HG03432 (cell line): ENCODE measurements at regions not wholly inside any gene's neighbourhood (a gene's known extent, or its start where the extent isn't known, plus 50 kb on each side); places are given as distances from the start of the nearest gene placed in this dataset.
"Not testable (repeated sequence)": the region's sequence is repeated elsewhere in the genome, so short reads cannot be mapped to it uniquely, and the experiment has no call there.

ENCODE experiments used
- ATAC-seq: cut with Tn5 transposase; IDR thresholded peaks from one replicate; pipeline ENCODE4 v1.9.1; 2021; ENCODE audit warnings: mild to moderate bottlenecking, moderate library complexity; ENCODE audit not compliant: unreplicated experiment

DNA sequence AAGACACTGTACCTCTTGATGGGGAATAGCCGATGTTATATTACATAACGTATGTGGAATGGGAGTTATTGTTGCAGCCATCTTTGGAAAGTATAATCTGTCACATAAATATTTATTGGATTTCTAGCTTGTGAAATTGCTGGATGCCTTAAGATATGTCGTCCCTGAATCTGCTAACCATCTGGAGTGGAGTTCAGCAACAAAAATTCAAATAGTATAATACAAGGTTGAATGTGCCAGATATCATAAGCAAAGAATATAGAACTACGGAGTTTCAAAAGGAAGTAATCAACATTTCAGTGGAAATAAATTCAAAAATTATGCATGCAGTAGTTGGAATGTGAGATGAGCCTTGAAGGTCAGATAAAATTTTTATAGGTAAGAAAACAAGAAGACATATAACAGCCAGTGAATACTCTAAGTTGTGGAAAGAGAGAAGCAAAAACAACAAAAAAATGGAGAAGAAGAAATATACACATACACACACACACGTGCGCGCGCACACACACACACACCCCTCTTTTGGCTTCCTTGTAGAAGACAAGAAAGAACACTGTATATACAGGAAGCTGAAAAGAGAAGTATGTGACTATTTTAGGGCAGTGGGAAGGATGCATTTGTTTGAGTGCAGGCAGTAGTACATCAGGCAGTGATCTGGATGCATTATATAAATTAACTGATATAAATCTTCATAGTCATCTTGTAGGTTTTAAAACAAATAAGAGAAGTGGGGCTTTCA lies 516.7 kb downstream of the KCNT2 start:
- no peak for ATAC-seq

DNA sequence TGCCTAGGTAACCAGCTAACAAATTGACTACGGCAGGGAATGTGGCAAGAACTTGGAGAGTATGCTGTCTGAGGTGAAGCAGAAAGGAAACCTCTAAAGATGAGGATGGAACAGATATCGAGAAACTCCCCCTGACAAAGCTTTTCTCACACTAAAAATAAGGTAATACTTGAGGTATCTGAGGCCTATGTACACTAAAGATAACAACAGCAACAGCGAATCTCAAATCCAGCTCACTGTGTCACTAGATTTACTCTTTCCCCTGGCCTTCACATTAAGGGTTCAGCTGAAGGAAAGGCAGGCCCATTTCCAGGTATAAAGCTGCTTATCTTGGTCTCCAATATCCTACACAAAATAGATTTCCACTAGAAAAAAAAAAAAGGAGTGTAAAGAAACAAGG lies 518.0 kb downstream of the KCNT2 start:
- ATAC-seq = no peak

DNA sequence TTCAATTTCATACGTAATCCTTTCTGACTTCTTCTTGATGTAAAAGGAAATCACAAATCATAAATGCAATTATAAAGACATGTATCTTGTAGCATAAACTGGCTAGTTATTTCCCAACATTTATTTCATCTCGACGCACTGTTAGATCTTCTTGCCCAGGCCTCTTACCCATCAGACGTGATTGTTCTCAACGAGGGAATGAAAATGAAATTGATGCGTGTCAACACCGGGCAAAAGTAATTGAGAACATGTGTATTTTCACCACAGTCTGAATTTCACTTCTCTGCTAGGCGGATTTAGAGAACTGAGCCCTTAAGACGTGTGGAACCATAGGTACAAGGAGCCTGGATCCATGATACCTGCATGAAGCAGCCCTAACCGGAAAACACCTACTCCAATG lies 519.7 kb downstream of the KCNT2 start:
- no peak for ATAC-seq

DNA sequence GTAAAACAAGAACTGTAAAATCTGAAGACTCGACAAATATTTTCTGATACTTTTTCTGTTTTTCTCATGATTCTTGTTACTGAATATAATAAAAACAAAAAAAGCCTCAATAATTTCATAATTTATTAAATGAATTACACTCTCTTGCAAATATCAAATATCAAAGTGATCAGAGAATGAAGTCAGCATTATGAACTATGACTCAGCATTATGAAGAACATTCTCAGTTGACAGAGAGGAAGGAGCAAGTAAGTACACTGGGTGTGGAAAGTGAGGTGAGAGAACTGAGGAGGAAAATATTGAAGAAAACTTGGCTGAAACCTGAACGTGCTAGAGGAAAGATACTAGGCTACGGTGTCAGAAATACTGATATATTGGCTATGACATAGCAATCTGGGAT lies 529.5 kb downstream of the KCNT2 start:
- no peak for ATAC-seq

DNA sequence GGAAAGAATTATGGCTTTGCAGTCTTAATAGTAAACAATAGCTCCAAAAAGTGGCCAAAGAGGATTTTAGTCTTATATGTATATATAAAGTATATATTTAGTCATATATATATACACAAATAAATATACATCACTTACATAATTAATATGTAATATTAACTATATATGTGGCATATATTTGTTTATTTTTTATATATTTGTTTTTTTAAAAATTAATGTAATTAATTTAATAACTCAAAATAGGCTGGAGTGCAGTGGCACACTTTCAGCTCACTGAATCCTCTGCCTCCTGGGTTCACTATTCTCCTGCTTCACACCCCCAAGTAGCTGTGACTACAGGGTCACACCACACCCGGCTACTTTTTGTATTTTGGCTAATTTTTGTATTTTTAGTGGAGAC lies 532.6 kb downstream of the KCNT2 start:
- ATAC-seq = no peak

DNA sequence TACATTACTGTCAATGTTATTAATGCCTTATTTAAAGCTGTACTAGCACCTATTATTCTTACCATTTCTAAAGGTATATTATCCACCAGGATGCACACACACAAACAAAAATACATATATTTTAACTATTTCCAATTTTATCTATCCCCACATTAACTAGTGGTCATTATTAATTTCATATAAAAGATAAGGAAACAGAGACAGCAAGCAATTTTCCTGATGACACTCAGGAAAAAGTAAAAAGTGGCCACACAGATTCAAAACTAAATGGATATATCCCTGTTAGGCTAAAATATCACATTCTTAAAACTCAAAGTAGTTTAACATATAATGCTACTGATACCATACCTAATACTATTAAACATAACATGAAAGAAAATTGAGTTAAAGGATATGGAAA lies 534.1 kb downstream of the KCNT2 start:
- ATAC-seq = no peak

DNA sequence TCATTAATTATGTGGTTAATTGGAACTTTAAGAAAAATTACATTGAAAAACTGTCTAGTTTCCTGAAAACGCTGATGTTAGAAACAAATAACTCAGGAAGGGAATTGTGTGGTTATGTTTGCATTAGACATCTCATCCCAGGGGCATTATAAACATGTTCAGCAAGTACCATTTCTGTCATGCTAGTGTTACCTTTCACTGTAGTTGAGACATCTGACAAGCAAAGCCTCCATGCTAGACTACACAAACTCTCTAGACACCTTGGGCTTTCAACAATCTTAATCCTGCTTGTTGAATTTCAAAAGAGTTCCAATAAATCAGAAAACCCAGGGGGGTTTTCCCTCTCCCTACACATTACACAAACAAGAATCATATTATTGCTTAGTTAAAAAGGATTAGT lies 536.8 kb downstream of the KCNT2 start:
- no peak for ATAC-seq

DNA sequence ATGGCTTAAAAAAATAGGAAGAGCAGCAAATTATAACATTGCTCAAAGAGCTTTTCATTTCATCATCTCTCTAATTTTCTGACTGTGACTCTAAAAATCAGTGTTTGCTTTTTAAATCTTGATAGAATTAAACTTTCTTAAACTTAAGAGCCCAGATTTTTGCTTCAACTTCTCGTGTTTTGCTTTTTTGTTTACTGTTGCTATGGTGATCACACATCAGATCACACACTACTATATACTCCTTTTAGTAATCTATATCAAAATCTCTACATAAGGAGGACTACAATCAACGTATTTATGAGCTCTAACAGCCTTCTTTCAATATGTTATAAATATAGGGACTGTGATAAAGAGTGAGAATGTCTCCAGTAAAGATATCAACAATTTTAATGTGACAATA lies 537.3 kb downstream of the KCNT2 start:
- no peak for ATAC-seq

DNA sequence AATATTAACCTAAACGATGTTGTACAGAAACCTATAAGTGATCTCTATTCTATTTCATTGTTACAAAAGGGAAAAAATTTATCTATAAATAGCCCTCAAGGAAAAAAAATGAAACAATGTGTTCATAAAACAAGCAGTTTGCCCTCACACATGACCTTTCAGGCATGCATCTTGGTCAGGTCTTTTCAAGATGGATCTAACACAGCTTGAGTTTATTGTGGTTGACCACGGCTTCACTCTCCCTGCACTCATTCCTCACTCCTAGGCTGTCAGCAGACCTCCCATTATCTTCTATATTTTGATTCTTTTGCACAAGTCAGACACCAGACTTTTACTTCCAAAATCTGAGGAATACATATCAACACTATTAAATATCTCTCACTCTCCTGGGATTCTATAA lies 544.3 kb downstream of the KCNT2 start:
- no peak for ATAC-seq

DNA sequence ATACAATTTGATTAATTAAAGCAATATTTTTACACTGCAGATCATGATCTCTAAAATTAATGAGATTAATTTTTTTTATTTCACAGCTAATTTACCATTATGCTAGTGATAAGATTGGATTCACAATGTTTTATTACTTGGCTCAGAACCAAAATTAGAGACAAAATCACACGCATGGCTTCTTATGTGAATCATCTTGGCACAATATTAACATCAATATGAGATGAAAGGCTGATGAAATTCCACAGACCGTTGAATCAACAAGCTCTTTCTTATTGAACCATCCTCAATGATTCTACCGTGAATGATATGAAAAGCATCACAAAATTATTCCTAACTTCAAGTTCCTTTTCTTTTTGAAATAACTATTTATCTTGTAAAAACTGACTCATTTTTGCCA lies 544.9 kb downstream of the KCNT2 start:
- ATAC-seq = no peak

DNA sequence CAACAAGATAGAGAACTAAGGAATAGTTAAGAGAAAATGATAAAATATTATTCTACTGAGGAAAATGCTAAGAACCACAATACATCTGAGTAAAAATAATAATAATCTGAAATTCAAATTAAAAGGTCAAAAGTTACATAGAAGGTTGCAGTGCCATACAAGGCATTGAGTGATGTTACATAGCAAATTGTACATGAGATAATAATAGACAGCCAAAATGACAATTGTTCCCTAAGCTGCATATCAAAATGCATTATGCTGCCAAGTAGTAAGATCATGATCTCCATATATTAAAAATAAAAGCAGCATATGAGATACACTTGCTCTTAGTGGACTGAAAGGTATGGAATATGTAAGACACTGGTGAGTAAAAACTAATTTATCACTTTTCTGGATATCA lies 547.7 kb downstream of the KCNT2 start:
- no peak for ATAC-seq

DNA sequence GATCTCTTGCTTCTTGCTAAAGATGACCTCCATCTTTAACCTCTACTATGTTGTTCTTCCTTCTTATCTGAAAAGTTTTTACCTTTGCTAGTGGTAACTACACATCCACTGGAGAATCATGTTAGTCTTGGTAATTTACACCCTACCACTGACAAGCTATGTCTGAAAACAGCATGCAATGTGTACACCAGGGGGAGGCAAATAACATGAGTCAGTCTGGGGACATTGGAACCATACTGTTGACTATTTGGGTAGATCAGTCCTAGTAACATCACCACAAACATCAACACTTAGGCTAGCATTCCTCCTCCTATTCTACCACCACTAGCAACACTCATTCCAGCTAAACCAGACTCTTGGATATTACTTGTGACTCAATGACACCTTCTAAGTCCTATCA lies 549.0 kb downstream of the KCNT2 start:
- no peak for ATAC-seq

DNA sequence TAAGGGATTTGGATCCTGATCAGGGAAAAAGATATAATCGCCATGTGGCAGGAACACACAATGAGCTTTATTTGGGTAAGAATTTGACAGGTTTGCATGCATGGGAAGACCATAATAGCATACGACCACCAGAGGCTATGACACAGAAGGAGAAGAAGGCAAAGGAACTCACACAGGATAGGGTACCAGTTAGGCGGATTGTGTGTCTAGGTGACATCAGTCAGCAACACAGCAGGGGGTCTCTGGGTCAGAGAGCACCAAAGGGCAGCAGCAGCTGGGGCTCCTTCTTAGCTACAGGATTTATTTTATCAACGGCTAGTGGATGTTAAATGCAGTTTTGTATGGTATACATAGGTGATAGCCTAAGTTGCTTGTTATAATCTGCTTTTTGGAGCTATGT lies 551.3 kb downstream of the KCNT2 start:
- ATAC-seq = no peak

DNA sequence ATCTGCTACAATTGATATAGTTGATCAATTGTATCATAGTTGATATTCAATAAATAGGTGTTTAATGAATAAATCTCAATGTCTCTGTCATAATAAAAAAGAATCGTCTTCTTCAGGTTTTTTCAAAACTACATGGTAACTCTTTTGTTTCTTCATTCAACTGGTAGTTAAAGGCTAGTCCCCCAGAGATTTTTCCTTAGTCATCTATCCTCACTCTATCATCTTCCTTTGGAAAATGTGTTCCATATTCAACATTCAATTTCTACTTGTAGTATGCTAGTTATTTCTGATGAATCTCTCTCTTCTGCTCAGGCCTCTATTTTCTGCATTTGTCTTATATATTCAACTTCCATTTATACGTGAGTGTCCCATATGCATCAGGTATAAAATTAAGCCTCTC lies 558.8 kb downstream of the KCNT2 start:
- ATAC-seq = no peak

DNA sequence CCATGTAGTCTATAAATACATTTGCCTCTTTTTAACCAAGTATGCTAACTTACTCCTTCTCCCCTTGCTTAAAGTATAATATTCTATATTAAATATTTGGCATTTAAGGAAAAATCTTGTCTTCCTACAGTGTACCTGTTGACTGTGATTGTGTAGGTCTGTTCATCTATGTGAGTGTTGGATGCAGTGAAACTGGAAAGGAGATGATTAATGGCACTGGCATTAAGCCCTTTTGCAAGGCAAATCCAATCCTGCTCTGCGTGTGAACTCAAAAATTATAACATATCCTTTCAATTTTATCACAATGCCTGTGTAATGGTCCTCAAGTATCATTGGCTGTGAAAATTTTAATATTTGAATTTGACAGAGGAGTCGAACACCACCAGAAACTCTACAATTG lies 565.0 kb downstream of the KCNT2 start:
- ATAC-seq = no peak

DNA sequence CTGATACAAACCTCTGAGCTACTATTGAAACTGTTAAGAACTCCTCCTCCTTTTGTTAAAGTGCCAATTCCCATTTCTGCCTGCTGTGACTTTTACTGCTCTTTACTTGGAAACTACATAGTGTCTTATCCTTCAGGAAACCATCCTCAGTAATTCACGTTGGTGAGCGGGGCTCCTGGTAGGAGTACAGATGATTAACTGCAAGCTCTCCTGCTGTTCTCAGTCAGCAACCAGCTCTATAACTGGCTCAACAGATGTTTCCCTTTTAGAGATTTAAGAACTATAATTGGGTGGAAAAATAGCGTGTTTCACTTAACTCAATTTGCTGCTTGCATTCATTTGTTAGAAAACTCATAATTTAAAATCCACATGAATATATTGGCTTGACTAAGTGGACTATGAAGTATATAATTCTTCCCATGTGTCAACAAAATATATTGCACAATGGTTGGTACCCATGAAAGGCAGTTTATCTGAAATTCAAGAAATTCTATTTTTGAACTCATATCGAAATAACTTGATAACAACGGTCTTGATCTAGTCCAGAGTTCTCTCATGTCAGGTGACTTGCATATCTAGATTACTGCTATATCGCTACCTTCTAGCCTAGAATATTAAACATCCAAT lies 574.0 kb downstream of the KCNT2 start:
- ATAC-seq = no peak

DNA sequence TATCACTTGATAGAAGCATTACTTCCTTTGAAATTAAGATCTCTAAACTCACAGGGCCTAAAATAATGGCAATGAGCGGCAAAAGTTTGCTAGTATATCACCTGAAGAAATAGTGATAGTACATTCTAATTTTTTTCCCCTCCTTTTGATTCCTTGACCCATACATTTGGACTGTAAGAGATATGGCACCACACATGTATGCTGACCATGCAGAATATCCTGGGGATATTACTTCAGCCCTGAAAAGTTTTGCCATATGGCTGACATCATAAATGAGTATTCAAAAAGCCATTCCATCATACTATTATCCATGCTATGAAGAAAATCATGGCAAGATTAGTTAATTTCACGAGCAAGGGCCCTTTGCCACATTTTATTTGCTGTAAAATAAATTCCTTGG lies 576.9 kb downstream of the KCNT2 start:
- ATAC-seq = not testable (repeated sequence)

DNA sequence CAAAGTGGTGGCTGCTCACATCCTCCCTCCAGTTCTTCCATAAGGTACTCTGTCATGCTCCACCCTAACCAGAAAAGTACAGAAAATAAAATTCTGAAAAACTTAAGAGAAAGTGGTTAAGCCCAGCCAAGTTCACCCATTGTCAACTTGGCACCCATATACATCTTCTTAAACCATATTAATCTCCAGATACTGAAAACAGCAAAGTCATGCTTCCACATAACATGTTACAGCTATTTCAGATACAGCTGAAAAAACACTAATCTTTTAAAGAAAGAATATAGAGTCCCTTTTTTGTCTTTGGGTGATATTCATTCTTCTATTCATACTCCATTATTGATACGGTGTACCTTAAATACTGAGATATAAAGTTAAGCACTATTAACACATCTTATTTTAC lies 577.8 kb downstream of the KCNT2 start:
- ATAC-seq = no peak

DNA sequence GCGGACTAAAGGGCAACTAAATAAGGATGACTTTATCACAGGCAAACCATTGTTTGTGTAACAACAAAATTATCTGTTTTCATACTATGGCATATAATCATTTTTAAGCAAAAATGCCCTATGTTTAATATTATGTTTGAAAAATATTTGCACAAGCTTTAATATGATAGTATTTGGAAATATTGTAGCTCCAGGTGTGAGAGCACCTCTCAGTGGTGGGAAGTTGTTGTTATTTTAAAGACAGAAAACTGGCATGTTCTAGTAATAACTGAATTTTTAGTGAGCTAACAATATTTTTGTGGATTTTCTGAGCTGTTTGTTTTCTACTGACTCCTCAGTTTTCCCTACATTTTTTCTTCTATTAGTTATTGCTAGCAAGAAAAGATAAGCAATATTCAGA lies 578.8 kb downstream of the KCNT2 start:
- no peak for ATAC-seq

DNA sequence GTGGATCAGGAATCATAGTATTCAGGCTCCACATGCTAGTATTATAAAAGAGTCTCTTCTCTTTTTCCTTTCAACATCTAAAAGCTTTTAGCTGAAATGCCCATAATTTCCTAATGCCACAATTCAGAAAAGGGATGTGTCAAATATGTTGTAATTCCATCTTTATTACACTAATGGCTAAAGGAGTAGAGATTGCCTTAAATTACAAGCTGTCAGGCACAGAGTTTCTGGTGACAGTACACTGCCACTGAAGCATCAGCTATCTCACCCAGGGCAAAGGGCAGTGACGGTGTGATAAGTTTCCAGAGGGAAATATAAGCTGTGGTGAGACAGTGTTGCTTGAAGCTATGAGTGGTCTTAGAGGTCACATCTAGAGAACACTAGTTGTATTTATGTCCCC lies 581.1 kb downstream of the KCNT2 start:
- ATAC-seq = no peak

DNA sequence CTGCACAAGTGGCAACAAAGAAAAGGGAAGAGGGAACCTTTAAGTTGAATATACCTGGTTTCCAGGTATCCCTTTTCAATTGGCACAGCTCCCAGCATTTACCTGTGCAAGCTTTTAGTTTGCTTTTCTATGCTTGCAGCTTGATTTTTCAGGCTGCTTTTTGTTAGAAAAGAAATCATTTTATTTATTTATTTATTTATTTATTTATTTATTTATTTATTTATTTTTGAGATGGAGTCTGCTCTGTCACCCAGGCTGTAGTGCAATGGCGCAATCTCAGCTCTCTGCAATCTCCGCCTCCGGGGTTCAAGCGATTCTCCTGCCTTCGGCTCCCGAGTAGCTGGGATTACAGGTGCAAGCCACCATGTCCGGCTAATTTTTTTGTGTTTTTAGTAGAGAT lies 587.1 kb downstream of the KCNT2 start:
- not testable (repeated sequence) for ATAC-seq

DNA sequence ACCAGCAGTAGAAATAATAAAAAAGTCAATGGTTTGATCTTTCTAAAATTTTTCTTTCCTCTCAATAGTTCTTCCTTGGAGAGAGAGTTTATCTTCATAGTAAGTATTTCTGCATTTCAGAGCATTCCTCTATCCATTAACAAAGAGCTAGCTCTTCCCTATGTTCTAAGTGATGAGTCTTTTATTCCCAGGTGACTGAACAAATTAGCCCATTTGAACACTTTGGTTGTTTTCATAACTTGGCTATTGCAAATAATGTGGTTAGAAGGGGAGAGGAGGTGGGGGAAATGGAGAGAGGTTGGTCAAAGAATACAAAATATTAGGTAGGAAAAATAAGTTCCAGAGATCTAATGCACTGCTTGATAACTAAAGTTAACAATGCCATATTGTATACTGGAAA lies 598.9 kb downstream of the KCNT2 start:
- no peak for ATAC-seq

DNA sequence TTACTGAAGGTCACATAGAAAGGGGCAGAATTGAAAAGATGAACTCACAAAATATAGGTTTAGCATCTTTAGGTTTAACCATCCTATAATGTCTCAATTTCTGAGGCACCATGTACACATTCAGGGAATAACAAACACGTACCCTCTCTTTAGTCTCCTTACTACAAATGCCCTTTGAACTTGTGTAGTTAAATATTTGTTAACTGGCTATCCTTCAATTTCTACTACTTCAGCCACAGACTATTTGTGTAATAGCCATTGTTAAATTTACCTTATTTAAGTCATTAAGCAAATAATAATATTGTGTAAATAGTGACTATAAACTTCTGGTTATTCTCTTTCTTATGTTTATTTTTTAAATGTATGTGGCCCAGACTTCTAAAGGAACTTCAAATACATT lies 600.5 kb downstream of the KCNT2 start:
- no peak for ATAC-seq
